Thoracic aorta (tissue), 2 donors: ENCODE measurements at regions not wholly inside any gene's neighbourhood (a gene's known extent, or its start where the extent isn't known, plus 50 kb on each side); places are given as distances from the start of the nearest gene placed in this dataset.
"Not testable (repeated sequence)": the region's sequence is repeated elsewhere in the genome, so short reads cannot be mapped to it uniquely, and the experiment has no call there.

ENCODE experiments used
- ATAC-seq: fragments of 150-250 bp; one replicate; pipeline ENCODE4 v1.8.0; 2017; ENCODE audit warnings: low read depth; ENCODE audit not compliant: insufficient number of reproducible peaks, low FRiP score
- DNase-seq: peaks from one replicate; pipeline ENCODE4 v3.0.0-alpha.2; 2020; ENCODE audit warnings: low spot score
- H3K27ac ChIP-seq, 2 donors: fragments of 200-600 bp; sonication (generic); 1 replicate in 1 of 2; 2 replicates in 1 of 2; pipeline ENCODE4 v1.5.1; 2016; ENCODE audit warnings: mild to moderate bottlenecking in 2 of 2, moderate library complexity in 2 of 2
- H3K27me3 ChIP-seq: fragments of 200-600 bp; sonication (generic); replicated peaks from 2 replicates; pipeline ENCODE4 v1.6.0; 2016; ENCODE audit warnings: mild to moderate bottlenecking; ENCODE audit not compliant: insufficient read depth
- H3K36me3 ChIP-seq: fragments of 200-600 bp; sonication (generic); one replicate; pipeline ENCODE4 v1.5.1; 2016
- H3K4me1 ChIP-seq, 2 donors: fragments of 200-600 bp; sonication (generic); 1 replicate in 1 of 2; 2 replicates in 1 of 2; pipeline versions ENCODE4 v1.5.1 to v1.6.0; 2016; ENCODE audit warnings: low read depth in 2 of 2, mild to moderate bottlenecking in 1 of 2; ENCODE audit not compliant: control insufficient read depth in 1 of 2
- H3K4me3 ChIP-seq: fragments of 200-600 bp; sonication (generic); 2 replicates; pipeline ENCODE4 v1.5.1; 2016; ENCODE audit warnings: mild to moderate bottlenecking
- H3K9me3 ChIP-seq: fragments of 200-600 bp; sonication (generic); 2 replicates; pipeline ENCODE4 v1.5.1; 2016

- not testable (repeated sequence) for DNase-seq, H3K4me3 ChIP-seq, H3K9me3 ChIP-seq, ATAC-seq, H3K27ac ChIP-seq, H3K4me1 ChIP-seq, H3K36me3 ChIP-seq, H3K27me3 ChIP-seq
Measured at GRCh38 chr4:118595883-118596282, 89.3 kb upstream of the METTL14 start.

GRCh38 chr4:118625097-118625496, 60.1 kb upstream of the METTL14 start:
- not testable (repeated sequence) for H3K27ac ChIP-seq, H3K4me3 ChIP-seq, H3K36me3 ChIP-seq, H3K27me3 ChIP-seq, DNase-seq, H3K9me3 ChIP-seq, ATAC-seq, H3K4me1 ChIP-seq

GRCh38 chr4:118629697-118630096, 55.5 kb upstream of the METTL14 start:
- not testable (repeated sequence) for H3K4me3 ChIP-seq, H3K27me3 ChIP-seq, H3K9me3 ChIP-seq, H3K27ac ChIP-seq, ATAC-seq, H3K36me3 ChIP-seq, H3K4me1 ChIP-seq, DNase-seq

- not testable (repeated sequence) for H3K9me3 ChIP-seq, H3K27me3 ChIP-seq, DNase-seq, H3K4me1 ChIP-seq, H3K27ac ChIP-seq, H3K36me3 ChIP-seq, H3K4me3 ChIP-seq, ATAC-seq
Measured at GRCh38 chr4:118630897-118631296, 54.3 kb upstream of the METTL14 start.

- H3K9me3 ChIP-seq, H3K36me3 ChIP-seq, H3K4me1 ChIP-seq, ATAC-seq, H3K27me3 ChIP-seq, H3K4me3 ChIP-seq, DNase-seq, H3K27ac ChIP-seq: not testable (repeated sequence)
Measured at GRCh38 chr4:118631321-118632050, 53.7 kb upstream of the METTL14 start.

- not testable (repeated sequence) for H3K27ac ChIP-seq, H3K9me3 ChIP-seq, ATAC-seq, H3K4me3 ChIP-seq, DNase-seq, H3K27me3 ChIP-seq, H3K4me1 ChIP-seq, H3K36me3 ChIP-seq
Measured at GRCh38 chr4:118633476-118633875, 51.7 kb upstream of the METTL14 start.

- not testable (repeated sequence) for ATAC-seq, H3K9me3 ChIP-seq, H3K27ac ChIP-seq, H3K36me3 ChIP-seq, DNase-seq, H3K4me1 ChIP-seq, H3K4me3 ChIP-seq, H3K27me3 ChIP-seq
Measured at GRCh38 chr4:118634126-118634875, 50.9 kb upstream of the METTL14 start.
